OCI-LY7 (cell line): ENCODE measurements at regions not wholly inside any gene's neighbourhood (a gene's known extent, or its start where the extent isn't known, plus 50 kb on each side); places are given as distances from the start of the nearest gene placed in this dataset.

Experiments
- CTCF ChIP-seq: fragments of 200-600 bp; sonication (generic); conservative IDR thresholded peaks from 2 replicates; pipeline ENCODE4 v1.5.1; 2014; ENCODE audit warnings: mild to moderate bottlenecking, antibody characterized with exemption, low read length, moderate library complexity, mixed read lengths
- EZH2phosphoT487 ChIP-seq: fragments of 200-600 bp; sonication (generic); IDR thresholded peaks from 2 replicates; pipeline ENCODE4 v1.6.1; 2018; ENCODE audit warnings: low read depth, borderline replicate concordance, mild to moderate bottlenecking, mixed run types, antibody characterized with exemption, low read length, moderate library complexity, mixed read lengths

- TF ChIP-seq CTCF (no peak), EZH2phosphoT487 (no peak)
These were observed 583.3 kb upstream of the FSHR start for GRCh38 chr2:49737606-49738005.
